HG03280 (cell line): ENCODE measurements at regions not wholly inside any gene's neighbourhood (a gene's known extent, or its start where the extent isn't known, plus 50 kb on each side); places are given as distances from the start of the nearest gene placed in this dataset.
"Not testable (repeated sequence)": the region's sequence is repeated elsewhere in the genome, so short reads cannot be mapped to it uniquely, and the experiment has no call there.

ENCODE experiments used
- ATAC-seq: cut with Tn5 transposase; IDR thresholded peaks from one replicate; pipeline ENCODE4 v1.9.1; 2021; ENCODE audit warnings: mild to moderate bottlenecking, moderate library complexity; ENCODE audit not compliant: unreplicated experiment

DNA sequence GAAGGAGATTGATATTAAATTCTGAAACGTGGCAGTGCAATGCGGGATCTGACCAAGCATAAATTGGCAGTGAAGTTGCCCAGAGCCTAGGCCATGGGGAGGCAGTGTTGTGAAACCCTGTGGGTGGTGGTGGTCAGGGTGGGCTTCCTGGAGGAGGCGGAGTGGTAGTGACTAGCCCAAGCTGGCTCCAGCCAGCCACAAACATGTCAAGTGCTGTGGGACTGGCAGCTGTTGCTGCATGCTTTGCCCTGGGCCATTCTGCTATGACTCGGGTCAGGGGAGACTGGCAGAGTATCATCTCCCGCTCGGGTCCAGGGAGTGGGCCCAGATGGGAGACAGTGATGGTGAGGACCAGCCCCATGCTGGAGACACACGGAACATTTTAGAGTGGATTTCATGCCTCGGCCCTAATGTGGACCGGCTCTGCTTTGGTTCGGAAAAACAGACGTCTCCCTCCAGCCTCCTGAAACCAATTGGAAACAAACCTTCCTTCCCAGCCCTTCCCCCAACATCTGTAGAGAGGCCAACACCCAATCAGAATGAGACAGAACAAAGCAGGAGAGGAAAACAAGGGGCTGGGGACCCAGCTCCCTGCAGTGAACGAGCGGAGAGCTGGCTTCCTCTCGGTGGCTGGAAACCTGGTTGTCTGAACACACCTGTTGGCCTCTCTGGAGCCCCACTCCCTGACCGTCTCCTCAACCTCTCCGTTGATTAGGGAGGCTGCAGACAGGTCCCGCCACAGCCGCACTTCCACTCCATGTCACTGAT lies 58.2 kb downstream of the TMEM270 start:
- ATAC-seq = no peak

DNA sequence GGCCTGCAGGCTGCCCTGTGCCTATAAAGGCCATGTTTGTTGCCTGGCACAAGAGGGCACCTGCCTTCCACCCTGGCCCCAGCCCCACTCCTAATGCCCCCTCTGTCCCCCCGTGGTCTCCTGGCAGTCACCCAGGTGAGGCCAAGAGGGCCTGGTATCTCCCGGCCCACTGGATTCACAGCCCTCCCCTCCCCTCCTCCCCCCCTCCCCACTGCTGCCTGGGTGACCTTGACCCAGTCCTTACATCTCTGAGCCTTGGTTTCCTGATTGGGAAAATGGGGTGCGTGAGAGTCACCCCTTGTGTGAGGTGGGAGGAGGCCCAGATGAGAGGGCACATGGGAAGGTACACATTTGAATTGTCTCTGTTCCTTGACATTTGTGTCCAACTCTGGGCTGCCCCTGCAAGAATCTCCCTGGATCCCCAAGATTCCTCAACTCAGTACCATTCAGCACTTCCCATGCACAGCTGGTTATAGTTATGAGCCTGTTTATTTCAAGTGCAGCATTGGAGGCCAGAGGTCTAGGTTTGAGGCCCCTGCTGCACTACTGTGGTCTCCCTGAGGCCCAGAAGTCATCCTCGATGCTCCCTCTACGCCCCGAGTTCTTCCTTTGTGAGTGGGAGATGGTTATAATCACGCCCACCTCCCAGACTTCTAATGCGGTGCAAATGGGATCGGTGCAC lies 58.9 kb downstream of the TMEM270 start:
- ATAC-seq = no peak

DNA sequence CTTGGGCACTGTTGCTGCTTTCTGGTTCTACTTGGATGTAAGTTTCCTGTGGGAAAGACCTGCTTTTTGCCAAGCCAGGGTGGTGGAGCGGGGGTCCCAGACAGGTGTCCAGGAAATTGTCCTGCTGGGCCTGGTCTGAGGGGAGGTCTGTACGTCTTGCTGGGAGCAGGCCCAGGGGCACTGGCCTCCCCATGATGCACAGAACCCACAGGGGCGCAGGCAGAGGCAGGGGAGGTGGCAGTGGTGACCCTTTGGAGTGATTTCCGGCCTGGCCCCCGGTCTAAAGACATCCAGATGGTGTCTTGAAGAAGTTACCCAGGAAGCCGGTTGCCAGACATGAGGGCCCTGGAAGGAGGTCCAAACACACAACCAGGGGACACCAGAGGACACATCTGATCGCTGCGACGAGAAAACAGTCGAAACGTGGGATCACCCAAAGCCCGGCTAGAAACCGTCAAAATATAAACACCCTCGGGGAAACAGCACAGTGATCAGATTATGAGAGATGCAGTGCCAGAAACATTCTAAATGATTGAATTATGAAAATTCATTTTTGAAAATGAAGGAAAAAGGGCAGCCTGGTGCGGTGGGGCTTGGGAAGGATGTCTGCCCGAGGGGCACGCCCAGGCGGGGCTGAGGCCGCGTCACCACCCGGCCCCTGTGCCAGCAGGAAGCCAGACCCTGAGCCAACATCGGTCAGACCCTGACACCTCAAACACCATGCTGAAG lies 59.6 kb downstream of the TMEM270 start:
- no peak for ATAC-seq

DNA sequence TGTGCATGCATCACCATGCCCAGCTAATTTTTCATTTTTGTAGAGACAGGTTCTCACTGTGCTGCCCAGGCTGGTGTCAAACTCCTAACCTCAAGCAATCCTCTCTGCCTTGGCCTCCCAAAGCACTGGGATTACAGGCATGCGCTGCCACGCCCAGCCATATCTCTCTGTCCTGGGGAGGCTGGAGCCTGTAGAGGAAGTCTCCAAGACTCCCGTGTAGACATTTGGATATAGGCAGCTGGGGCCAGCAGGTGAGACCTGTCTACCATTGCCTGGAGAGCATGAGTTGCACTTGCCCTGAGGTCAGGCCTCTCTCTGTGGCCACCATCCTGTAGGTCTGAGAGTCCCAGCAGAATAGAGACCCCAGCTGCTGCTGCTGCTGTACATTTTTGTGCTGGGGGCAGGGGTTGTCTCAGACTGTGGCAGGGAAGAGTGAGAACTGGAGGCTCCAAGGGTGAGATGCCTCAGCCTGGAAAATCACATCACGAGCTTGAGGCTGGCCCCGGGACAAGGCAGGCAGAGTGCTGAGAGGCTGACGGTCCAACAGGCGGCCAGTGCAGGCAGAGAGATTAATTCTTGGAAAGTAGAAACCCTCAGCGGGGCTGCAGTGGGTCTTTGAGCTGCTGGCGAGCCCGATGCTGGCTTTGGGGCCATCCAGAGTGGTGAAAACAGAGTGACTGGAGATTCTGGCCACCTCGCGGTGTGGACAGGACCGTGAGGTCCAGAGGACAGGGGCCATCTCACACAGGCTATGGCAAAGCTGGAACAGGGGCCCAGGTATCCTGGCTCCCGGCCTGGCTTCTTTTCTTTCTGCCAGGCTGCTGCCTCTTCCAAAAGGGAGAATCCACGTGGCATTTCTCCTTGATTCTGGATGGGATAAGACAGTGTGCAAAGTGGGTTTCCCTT lies 60.9 kb downstream of the TMEM270 start:
- ATAC-seq = no peak

DNA sequence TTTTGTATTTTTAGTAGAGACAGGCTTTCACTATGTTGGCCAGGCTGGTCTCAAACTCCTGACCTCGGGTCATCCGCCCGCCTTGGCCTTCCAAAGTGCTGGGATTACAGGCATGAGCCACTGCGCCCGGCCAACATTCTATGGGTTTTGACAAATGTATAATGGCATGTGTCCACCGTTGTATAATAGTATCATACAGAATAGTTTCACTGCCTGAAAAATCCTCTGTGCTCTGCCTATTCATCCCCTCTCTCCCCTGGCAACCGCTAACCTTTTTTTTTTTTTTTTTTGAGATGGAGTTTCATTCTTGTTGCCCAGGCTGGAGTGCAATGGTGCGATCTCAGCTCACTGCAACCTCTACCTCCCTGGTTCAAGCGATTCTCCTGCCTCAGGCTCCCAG lies 67.7 kb downstream of the TMEM270 start:
- ATAC-seq = not testable (repeated sequence)

DNA sequence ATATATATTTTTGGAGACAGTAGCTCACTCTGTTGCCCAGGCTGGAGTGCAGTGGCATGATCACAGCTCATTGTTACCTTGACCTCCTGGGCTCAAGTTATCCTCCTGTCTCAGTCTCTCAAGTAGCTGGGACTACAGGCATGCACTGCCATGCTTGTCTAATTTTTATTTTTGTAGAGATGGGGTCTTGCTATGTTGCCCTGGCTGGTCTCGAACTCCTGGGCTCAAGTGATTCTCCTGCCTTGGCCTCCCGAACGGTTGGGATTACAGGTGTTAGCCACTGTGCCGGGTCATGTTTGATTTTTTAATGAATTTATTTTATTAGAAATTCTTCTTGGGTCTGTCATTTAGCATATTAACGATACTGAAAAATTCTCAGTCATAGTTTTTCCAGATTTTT lies 70.5 kb downstream of the TMEM270 start:
- ATAC-seq = no peak

DNA sequence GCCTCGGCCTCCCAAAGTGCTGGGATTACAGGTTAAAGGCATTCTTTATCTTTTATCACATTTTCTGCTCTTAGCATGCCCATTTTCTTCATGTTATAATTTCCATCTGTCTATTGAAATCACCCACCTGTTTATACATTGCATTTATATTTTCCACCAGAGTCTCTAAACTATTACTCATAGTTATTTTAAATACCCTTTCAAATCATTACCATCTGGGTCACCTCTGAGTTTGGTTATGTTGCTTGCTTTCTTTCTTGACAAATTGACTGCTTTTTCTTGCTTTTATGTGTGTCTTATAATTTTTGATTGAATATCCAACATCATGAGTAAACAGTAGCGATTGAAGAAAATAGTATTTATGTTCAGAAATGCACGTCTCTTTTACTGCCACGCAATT lies 71.4 kb downstream of the TMEM270 start:
- no peak for ATAC-seq

DNA sequence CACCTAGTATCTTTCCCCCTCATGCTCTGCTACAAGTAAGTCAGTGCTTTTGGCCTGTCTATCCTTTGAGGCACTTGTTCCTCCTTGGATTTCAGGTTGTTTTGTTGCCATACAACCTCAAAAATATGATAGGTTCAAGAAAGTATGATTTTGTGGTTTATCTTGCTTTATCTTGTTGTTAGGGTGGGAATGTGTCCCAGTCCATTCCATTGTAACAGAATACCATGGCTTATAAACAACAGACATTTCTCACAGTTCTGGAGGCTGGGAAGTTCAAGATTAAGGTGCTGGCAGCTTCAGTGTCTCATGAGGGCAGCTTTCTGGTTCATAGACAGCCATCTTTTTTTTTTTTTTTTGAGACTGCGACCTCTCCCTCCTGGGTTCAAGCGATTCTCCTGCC lies 72.1 kb downstream of the TMEM270 start:
- no peak for ATAC-seq

DNA sequence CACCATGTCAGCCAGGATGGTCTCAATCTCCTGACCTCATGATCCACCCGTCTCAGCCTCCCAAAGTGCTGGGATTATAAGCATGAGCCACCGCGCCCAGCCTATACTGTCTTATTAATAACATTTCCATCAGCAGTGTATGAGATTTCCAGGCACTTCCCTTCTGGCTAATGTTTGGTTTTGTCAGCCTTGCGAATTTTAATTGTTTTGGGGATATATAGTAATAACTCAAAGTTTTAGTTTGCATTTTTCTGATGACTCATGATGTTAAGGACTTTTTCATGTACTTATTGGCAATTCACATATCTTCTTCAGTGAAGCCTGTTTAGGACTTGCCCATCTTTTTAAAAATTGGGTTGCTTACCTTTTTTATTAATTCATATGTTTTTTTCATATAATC lies 76.0 kb downstream of the TMEM270 start:
- no peak for ATAC-seq

DNA sequence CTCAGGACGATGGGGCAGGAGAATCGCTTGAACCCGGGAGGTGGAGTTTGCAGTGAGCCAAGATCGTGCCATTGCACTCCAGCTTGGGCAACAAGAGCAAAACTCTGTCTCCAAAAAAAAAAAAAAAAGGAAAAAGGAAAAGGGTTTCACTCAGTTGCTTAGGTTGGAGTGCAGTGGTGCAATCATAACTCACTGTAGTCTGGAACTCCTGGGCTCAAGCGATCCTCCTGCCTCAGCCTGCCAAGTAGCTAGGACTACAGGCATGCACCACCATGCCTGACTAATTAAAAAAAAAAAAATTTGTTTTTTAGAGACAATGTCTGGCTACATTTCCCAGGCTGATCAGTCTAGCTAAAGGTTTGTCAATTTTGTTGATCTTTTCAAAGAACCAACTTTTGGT lies 76.7 kb downstream of the TMEM270 start:
- not testable (repeated sequence) for ATAC-seq

DNA sequence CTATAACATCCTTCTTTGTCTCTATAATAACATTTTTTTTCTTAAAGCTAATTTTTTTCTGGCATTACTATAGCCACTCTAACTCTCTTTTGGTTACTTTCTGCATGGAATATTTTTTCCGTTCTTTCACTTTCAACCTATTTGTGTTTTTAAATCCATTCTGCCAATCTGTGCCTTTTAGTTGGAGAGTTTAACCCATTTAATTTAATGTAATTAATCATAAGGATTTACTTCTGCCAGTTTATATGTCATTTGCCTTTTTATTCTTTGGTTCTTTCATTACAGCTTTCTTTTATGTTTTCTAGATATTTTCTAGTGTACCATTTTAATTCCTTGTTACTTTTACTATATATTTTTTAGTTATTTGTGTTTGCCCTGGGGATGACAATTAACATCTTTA lies 78.6 kb downstream of the TMEM270 start:
- ATAC-seq = no peak

DNA sequence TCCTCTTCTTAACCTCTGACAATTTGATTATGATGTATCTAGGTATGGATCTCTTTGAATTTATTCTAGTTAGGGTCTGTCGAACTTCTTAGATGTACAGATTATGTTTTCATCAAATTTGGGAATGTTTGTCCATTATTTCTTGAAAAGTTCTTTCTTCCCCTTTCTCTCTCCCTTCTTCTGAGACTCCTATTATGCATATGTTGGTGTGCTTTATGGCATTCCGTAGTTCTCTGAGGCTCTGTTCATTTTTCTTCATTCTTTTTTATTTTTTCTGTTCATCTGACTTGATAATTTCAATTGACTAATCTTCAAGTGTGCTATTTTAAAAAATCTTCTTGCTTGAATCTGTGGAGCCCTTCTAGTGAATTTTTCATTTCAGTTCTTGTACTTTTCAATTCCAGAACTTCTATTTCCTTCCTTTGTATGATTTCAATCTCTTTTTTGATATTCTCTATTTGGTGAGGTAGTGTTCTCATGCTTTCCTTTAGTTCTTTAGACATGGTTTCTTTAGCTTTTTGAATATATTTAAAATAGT lies 79.8 kb downstream of the TMEM270 start:
- ATAC-seq = no peak

DNA sequence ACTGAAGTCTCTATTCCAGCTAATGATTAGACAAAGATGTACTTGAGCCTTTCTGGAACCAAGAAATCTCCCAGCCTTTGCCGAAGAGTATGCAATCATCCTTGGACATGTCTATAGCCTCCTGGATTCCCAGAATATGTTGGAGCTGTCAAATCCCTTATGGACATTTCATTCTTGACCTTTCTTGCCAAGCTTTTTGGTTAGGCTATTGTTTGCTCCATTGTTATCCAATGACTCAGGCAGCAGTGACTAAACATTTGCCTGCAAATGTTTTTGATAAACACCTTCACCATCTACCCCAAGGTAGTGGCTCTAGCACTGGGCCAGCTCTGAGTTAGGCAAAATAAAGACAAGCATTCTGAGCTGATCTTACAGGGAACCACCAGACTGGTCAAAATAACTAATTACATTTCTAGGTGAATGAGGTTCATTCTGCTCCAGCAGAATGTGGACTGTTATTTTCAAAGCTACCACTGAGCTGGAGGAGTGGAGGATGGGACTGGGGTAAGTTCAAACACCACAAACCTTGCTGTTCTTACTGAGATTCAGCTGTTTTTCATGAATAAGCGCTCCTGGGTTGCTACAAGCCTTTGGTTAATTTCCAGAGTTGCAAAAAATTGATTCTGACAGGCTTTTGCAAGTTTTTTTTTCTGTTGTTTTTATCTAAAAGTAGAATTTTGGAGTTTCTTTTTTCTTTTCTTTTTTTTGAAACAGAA lies 81.0 kb downstream of the TMEM270 start:
- no peak for ATAC-seq

DNA sequence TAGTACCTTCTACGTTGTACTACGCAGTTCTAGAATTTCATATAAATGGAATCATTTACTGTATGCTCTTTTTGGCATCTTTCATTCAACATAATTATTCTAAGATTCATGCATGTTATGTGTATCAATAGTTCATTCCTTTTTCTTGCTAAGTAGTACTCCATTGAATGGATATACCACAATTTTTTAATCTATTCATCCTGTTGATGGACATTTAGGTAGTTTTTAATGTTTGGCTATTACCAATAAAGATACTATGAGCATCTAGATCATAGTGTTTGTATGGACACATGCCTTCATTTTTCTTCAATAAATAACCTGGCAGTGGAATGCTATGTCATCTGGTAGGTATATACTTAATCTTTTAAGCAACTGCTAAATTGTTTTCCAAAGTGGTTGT lies 83.0 kb upstream of the ELN start:
- ATAC-seq = no peak

DNA sequence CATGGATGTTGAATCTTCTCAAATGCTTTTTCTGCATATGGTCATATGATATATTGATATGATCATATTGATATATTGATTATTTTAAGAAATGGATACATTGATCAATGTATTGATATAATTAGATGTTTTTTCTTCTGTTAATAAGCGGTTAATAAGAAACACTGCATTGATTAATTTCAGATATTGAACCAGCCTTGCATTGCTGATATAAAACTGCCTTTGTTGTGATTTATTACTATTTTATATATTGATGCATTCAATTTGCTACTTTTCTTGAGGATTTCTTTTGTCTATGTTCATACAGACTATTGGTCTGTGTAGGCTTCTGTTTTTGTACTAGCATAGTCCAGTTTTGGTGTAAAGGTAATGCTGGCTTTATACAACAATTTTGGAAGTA lies 79.7 kb upstream of the ELN start:
- ATAC-seq = no peak

DNA sequence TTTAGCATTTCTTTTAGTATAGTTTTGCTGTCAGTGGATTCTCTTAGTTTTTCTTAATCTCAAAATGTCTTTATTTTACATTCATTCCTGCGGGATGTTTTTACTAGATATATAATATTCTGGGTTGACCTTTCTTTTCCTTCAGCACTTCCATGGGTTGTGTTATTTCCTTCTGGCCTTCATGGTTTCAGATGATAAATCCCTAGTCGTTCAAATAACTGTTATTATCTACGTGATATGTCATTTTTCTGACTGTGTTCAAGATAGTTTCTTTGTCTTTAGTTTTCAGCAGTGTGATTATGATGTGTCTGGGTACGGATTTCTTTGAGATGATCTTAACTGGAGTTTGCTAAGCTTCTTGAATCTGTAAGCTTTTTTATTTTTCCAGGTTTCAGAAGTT lies 75.7 kb upstream of the ELN start:
- no peak for ATAC-seq

DNA sequence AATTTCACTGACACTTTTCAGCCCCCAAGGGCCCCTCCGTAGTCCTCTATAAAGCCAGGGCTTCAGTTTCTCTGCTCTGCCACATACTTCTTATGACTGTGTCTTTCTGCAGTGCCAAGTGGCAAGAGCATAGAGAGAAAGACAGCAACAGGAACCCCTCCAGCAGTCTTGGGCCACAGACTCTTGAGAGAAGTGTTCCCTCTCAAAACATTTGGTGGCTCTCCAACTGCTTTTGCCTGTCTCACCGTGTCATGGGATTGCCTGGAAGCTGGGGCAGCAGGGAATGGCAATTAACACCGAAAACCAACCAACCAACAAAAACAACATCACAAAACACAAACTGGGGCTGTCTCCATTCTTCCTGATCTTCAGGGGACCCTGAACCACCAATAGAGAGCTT lies 73.8 kb upstream of the ELN start:
- no peak for ATAC-seq

DNA sequence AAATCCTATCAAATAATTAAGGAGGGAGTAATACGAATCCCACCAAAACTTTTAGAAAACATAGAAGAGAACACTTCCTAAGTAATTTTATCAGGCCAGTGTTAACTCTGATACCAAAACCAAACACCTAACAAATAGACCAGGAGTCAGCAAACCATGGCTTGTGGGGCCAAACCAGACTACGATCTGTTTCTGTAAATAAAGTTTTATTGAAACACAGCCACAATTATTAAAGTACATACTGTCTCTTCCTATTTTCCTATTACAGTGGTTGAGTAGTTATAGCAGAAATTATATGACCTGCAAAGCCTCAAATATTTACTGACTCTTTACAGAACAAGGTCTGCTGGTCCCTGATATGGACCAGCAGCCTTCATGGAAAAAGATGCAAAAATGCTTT lies 73.1 kb upstream of the ELN start:
- ATAC-seq = no peak

DNA sequence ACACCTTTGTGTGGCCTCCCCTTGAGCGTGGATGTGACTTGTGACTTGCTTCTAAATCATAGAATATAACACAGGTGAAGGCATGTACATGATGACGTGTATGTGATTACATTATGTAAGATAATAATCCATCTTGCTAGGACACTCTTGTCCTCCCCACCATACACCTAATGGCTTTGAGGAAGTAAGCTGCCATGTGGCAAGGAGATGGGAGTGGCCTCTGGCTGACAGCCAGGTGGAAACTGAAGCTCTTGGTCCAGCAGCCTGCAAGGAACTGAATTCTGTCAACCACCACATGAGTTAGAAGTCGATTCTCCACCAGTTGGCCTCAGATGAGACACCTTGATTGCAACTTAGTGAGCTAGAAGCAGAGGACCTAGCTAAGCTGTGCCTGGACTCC lies 67.4 kb upstream of the ELN start:
- ATAC-seq = no peak

DNA sequence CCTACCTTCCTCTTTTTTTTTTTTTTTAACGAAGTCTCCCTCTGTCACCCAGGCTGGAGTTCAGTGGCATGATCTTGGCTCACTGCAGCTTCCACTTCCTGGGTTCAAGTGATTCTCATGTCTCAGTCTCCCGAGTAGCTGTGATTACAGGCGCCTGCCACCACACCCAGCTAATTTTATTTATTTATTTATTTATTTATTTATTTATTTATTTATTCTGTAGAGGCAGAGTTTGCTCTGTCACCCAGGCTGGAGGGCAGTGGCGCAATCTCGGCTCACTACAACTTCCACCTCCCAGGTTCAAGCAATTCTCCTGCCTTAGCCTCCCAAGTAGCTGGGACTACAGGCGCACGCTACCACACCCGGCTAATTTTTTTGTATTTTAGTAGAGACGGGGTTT lies 66.0 kb upstream of the ELN start:
- ATAC-seq = not testable (repeated sequence)
